H9 (cell line): ENCODE measurements at regions not wholly inside any gene's neighbourhood (a gene's known extent, or its start where the extent isn't known, plus 50 kb on each side); places are given as distances from the start of the nearest gene placed in this dataset.

Source experiments
- DNase-seq: peaks from one replicate; pipeline ENCODE4 v3.0.0-alpha.2; 2017
- H2AFZ ChIP-seq: one replicate; pipeline ENCODE4 v1.6.1; 2013; ENCODE audit warnings: mild to moderate bottlenecking, low read length, control low read depth, moderate library complexity
- H2AK5ac ChIP-seq: 2 replicates; pipeline ENCODE4 v1.6.1; 2013; ENCODE audit warnings: low read length, control low read depth, mixed read lengths; ENCODE audit not compliant: insufficient read length
- H2BK120ac ChIP-seq: one replicate; pipeline ENCODE4 v1.6.1; 2013; ENCODE audit warnings: low read depth, mild to moderate bottlenecking, low read length, control low read depth, inconsistent platforms; ENCODE audit not compliant: poor library complexity, severe bottlenecking
- H2BK12ac ChIP-seq: 2 replicates; pipeline ENCODE4 v1.6.1; 2013; ENCODE audit warnings: low read length, control low read depth, mixed read lengths, low read depth; ENCODE audit not compliant: insufficient read length
- H2BK15ac ChIP-seq: 2 replicates; pipeline ENCODE4 v1.6.1; 2013; ENCODE audit warnings: low read depth, low read length, control low read depth
- H2BK20ac ChIP-seq: one replicate; pipeline ENCODE4 v1.6.1; 2013; ENCODE audit warnings: low read depth, mild to moderate bottlenecking, low read length, control low read depth, inconsistent platforms; ENCODE audit not compliant: poor library complexity, severe bottlenecking
- H2BK5ac ChIP-seq: 2 replicates; pipeline ENCODE4 v1.6.1; 2013; ENCODE audit warnings: low read length, control low read depth, mixed read lengths; ENCODE audit not compliant: insufficient read length
- H3K14ac ChIP-seq: 2 replicates; pipeline ENCODE4 v1.6.1; 2013; ENCODE audit warnings: low read length, control low read depth; ENCODE audit not compliant: insufficient read depth
- H3K18ac ChIP-seq: 2 replicates; pipeline ENCODE4 v1.6.1; 2013; ENCODE audit warnings: low read depth, mild to moderate bottlenecking, mixed read lengths, low read length, control low read depth; ENCODE audit not compliant: insufficient read length
- H3K23ac ChIP-seq: 2 replicates; pipeline ENCODE4 v1.6.1; 2013; ENCODE audit warnings: low read length, control low read depth, mixed read lengths, low read depth; ENCODE audit not compliant: insufficient read length
- H3K23me2 ChIP-seq: 2 replicates; pipeline ENCODE4 v1.6.1; 2013; ENCODE audit warnings: low read depth, mild to moderate bottlenecking, mixed read lengths, low read length, control low read depth; ENCODE audit not compliant: insufficient read length, poor library complexity, severe bottlenecking
- H3K27ac ChIP-seq: 2 replicates; pipeline ENCODE4 v1.5.1; 2013; ENCODE audit warnings: low read length, control low read depth, mixed read lengths, low read depth; ENCODE audit not compliant: insufficient read length
- H3K27me3 ChIP-seq: 2 replicates; pipeline ENCODE4 v1.6.1; 2013; ENCODE audit warnings: low read length, control low read depth, inconsistent platforms; ENCODE audit not compliant: insufficient read depth
- H3K4ac ChIP-seq: 2 replicates; pipeline ENCODE4 v1.6.1; 2013; ENCODE audit warnings: low read depth, mild to moderate bottlenecking, control low read depth, inconsistent platforms, low read length, moderate library complexity
- H3K4me1 ChIP-seq: 2 replicates; pipeline ENCODE4 v1.6.1; 2013; ENCODE audit warnings: low read length, control low read depth, inconsistent platforms; ENCODE audit not compliant: insufficient read depth
- H3K4me2 ChIP-seq: 2 replicates; pipeline ENCODE4 v1.6.1; 2013; ENCODE audit warnings: low read length, control low read depth, mixed read lengths; ENCODE audit not compliant: insufficient read length, insufficient read depth
- H3K56ac ChIP-seq: 2 replicates; pipeline ENCODE4 v1.6.1; 2013; ENCODE audit warnings: low read depth, mild to moderate bottlenecking, mixed read lengths, low read length, control low read depth; ENCODE audit not compliant: insufficient read length
- H3K79me1 ChIP-seq: 2 replicates; pipeline ENCODE4 v1.6.1; 2013; ENCODE audit warnings: low read depth, mild to moderate bottlenecking, moderate library complexity, low read length, control low read depth, inconsistent platforms; ENCODE audit not compliant: insufficient read depth, poor library complexity, severe bottlenecking
- H3K79me2 ChIP-seq: 2 replicates; pipeline ENCODE4 v1.6.1; 2013; ENCODE audit warnings: low read length, control low read depth, inconsistent platforms; ENCODE audit not compliant: insufficient read depth
- H3K9ac ChIP-seq: 2 replicates; pipeline ENCODE4 v1.6.1; 2013; ENCODE audit warnings: low read length, control low read depth, mixed read lengths; ENCODE audit not compliant: insufficient read length; ENCODE audit errors: extremely low read depth
- H3K9me3 ChIP-seq: one replicate; pipeline ENCODE4 v1.6.1; 2013; ENCODE audit warnings: low read depth, low read length, inconsistent platforms; ENCODE audit not compliant: control insufficient read depth
- H3T11ph ChIP-seq: one replicate; pipeline ENCODE4 v1.6.1; 2013; ENCODE audit warnings: mild to moderate bottlenecking, low read length, control low read depth, inconsistent platforms
- H4K20me1 ChIP-seq: one replicate; pipeline ENCODE4 v1.6.1; 2013; ENCODE audit not compliant: control insufficient read depth, insufficient read length, insufficient read depth
- H4K5ac ChIP-seq: 2 replicates; pipeline ENCODE4 v1.6.1; 2013; ENCODE audit warnings: low read depth, mild to moderate bottlenecking, mixed read lengths, low read length, control low read depth; ENCODE audit not compliant: insufficient read length
- H4K8ac ChIP-seq: replicated peaks from 2 replicates; pipeline ENCODE4 v1.6.1; 2013; ENCODE audit warnings: low read length, control low read depth, mixed read lengths, low read depth; ENCODE audit not compliant: insufficient read length
- H4K91ac ChIP-seq: 2 replicates; pipeline ENCODE4 v1.6.1; 2013; ENCODE audit warnings: low read depth, mild to moderate bottlenecking, moderate library complexity, mixed read lengths, low read length, control low read depth; ENCODE audit not compliant: insufficient read length
- H3K27ac Mint-ChIP-seq, 3 experiments: 2 replicates in 2 of 3; 3 replicates in 1 of 3; pipeline ENCODE4 v1.8.0; 2020 to 2021; ENCODE audit warnings: mixed read lengths in 3 of 3, mild to moderate bottlenecking in 1 of 3, moderate library complexity in 1 of 3
- H3K27me3 Mint-ChIP-seq: 2 replicates; pipeline ENCODE4 v1.8.0; 2021; ENCODE audit warnings: low read depth, mild to moderate bottlenecking, moderate library complexity, mixed read lengths
- H3K36me3 Mint-ChIP-seq, 3 experiments: 2 replicates in 2 of 3; 3 replicates in 1 of 3; pipeline ENCODE4 v1.8.0; 2020 to 2021; ENCODE audit warnings: low read depth in 3 of 3, mixed read lengths in 3 of 3; ENCODE audit not compliant: insufficient read depth in 1 of 3
- H3K4me1 Mint-ChIP-seq, 2 experiments: 2 replicates each; pipeline ENCODE4 v1.8.0; 2020; ENCODE audit warnings: mixed read lengths in 2 of 2
- H3K4me3 Mint-ChIP-seq, 2 experiments: 2 replicates in 1 of 2; 3 replicates in 1 of 2; pipeline ENCODE4 v1.8.0; 2020 to 2021; ENCODE audit warnings: mild to moderate bottlenecking in 2 of 2, mixed read lengths in 2 of 2, moderate library complexity in 1 of 2
- H3K9me3 Mint-ChIP-seq, 2 experiments: 2 replicates in 1 of 2; 3 replicates in 1 of 2; pipeline ENCODE4 v1.8.0; 2020; ENCODE audit warnings: mild to moderate bottlenecking in 2 of 2, mixed read lengths in 2 of 2, moderate library complexity in 1 of 2
- CTCF ChIP-seq: fragments of 200-600 bp; sonication (generic); conservative IDR thresholded peaks from 3 replicates; pipeline ENCODE4 v1.8.0; 2021; ENCODE audit warnings: antibody characterized with exemption, mild to moderate bottlenecking
- WGBS: extraction: QIAGEN DNeasy Blood & Tissue Kit; methylation state at CpG from one replicate; pipeline ENCODE4 v1.1.7; 2013; ENCODE audit warnings: missing lambda C conversion rate, low lambda C conversion rate, mixed read lengths; ENCODE audit not compliant: insufficient read length; ENCODE audit errors: extremely low coverage; 5-methylcytosine and 5-hydroxymethylcytosine counted together

- no peak overlapping the region for H3K27ac ChIP-seq
- H3K27me3 ChIP-seq: no peaks in the 10 kb centered on the region
- no peak overlapping the region for H2AK5ac ChIP-seq
- no peaks in the 10 kb centered on the region for H4K20me1 ChIP-seq
- no peaks in the 10 kb centered on the region for H3K23me2 ChIP-seq
- H3K4ac ChIP-seq: no peak overlapping the region
- no peak overlapping the region for H3T11ph ChIP-seq
- no peak for TF ChIP-seq CTCF
- H3K23ac ChIP-seq: no peak overlapping the region
- no peak overlapping the region for H3K14ac ChIP-seq
- Mint-ChIP-seq H3K4me1 (no peaks in the 10 kb centered on the region), H3K27ac (no peak overlapping the region), H3K4me3 (no peak overlapping the region), H3K36me3 (peaks cover 0 to 3% (median 0%) of the 10 kb centered on the region in 3 experiments; a peak in 2 of 7 replicates), H3K9me3 (peaks cover 9 to 12% of the 10 kb centered on the region in 2 experiments), H3K27me3 (no peaks in the 10 kb centered on the region; the same call in 1 of the 2 replicates)
- H4K5ac ChIP-seq: no peak overlapping the region
- H3K79me1 ChIP-seq: no peaks in the 10 kb centered on the region
- H4K91ac ChIP-seq: no peak overlapping the region
- H3K79me2 ChIP-seq: no peaks in the 10 kb centered on the region
- no peak overlapping the region for H2BK5ac ChIP-seq
- no peak overlapping the region for H3K4me2 ChIP-seq
- H2BK12ac ChIP-seq: no peak overlapping the region
- no peak overlapping the region for H4K8ac ChIP-seq
- no peak overlapping the region for H3K18ac ChIP-seq
- H3K4me1 ChIP-seq: no peaks in the 10 kb centered on the region
- no peak overlapping the region for H2AFZ ChIP-seq
- no peak overlapping the region for H2BK15ac ChIP-seq
- H3K9me3 ChIP-seq: no peaks in the 10 kb centered on the region
- no peak overlapping the region for H3K56ac ChIP-seq
- no peak overlapping the region for H3K9ac ChIP-seq
- H2BK120ac ChIP-seq: no peak overlapping the region
- no peak for DNase-seq
- H2BK20ac ChIP-seq: no peak overlapping the region
- WGBS: no CpG with 5 or more reads among the region's 1 CpG
Measured at GRCh38 chr11:11113626-11114025, 239.4 kb downstream of the CSNK2A3 start.
